WTC11 (cell line): ENCODE measurements at regions not wholly inside any gene's neighbourhood (a gene's known extent, or its start where the extent isn't known, plus 50 kb on each side); places are given as distances from the start of the nearest gene placed in this dataset.

Experiments used
- ATAC-seq: fragments of 200-7000 bp; cut with Tn5 transposase; 2 replicates; pipeline ENCODE4 v1.10.0; 2021; ENCODE audit warnings: mild to moderate bottlenecking, moderate library complexity
- CTCF ChIA-PET: fragments of 300-600 bp; sonication (Branson Sonifier 250); formaldehyde crosslinking; loops from one replicate; lab custom pipeline; 2021; ENCODE audit warnings: antibody characterized with exemption; lab: Charles Lee
- POLR2A ChIA-PET: fragments of 350-600 bp; sonication (Branson Sonifier 250); formaldehyde crosslinking; loops from one replicate; lab custom pipeline; 2021; ENCODE audit warnings: antibody characterized with exemption; lab: Charles Lee
- DNase-seq: peaks from one replicate; pipeline ENCODE4 v3.0.0; 2021; ENCODE audit warnings: low spot score
- H3K27ac Mint-ChIP-seq: 2 replicates; pipeline ENCODE4 v1.8.0; 2021; ENCODE audit warnings: mixed read lengths
- H3K27me3 Mint-ChIP-seq: 2 replicates; pipeline ENCODE4 v1.8.0; 2021; ENCODE audit warnings: low read depth, mild to moderate bottlenecking, moderate library complexity, mixed read lengths
- H3K36me3 Mint-ChIP-seq: 2 replicates; pipeline ENCODE4 v1.8.0; 2021; ENCODE audit warnings: mixed read lengths
- H3K4me1 Mint-ChIP-seq: 2 replicates; pipeline ENCODE4 v1.8.0; 2022; ENCODE audit warnings: mixed read lengths
- H3K4me3 Mint-ChIP-seq: 2 replicates; pipeline ENCODE4 v1.8.0; 2021; ENCODE audit warnings: mild to moderate bottlenecking, moderate library complexity, mixed read lengths
- H3K9me3 Mint-ChIP-seq: 2 replicates; pipeline ENCODE4 v1.8.0; 2021; ENCODE audit warnings: mixed read lengths
- ATF1 ChIP-seq: sonication (generic); formaldehyde crosslinking; IDR thresholded peaks from 2 replicates; pipeline ENCODE4 v1.8.1; 2023; ENCODE audit warnings: mild to moderate bottlenecking, moderate library complexity, missing genetic modification reagents
- CBFB ChIP-seq: sonication (generic); formaldehyde crosslinking; IDR thresholded peaks from 2 replicates; pipeline ENCODE4 v1.8.1; 2022; ENCODE audit warnings: mild to moderate bottlenecking, low read depth, missing genetic modification reagents
- ESRRA ChIP-seq: sonication (generic); formaldehyde crosslinking; IDR thresholded peaks from 2 replicates; pipeline ENCODE4 v1.8.1; 2022; ENCODE audit warnings: mild to moderate bottlenecking, missing genetic modification reagents, borderline replicate concordance
- GTF2I ChIP-seq: fragments of 250-450 bp; sonication (Bioruptor Pico); conservative IDR thresholded peaks from 2 replicates; pipeline ENCODE4 v1.4.0; 2021; ENCODE audit warnings: mild to moderate bottlenecking
- KAT7 ChIP-seq: sonication (generic); formaldehyde crosslinking; IDR thresholded peaks from 2 replicates; pipeline ENCODE4 v1.8.1; 2023; ENCODE audit warnings: missing genetic modification reagents, mild to moderate bottlenecking, borderline replicate concordance
- MXD4 ChIP-seq: fragments of 250-450 bp; sonication (Bioruptor Pico); IDR thresholded peaks from 2 replicates; pipeline ENCODE4 v1.8.0; 2021; ENCODE audit warnings: mild to moderate bottlenecking, moderate library complexity, borderline replicate concordance
- NFE2L1 ChIP-seq: sonication (generic); formaldehyde crosslinking; IDR thresholded peaks from 2 replicates; pipeline ENCODE4 v1.8.1; 2023; ENCODE audit warnings: missing genetic modification reagents
- NR1H2 ChIP-seq: sonication (generic); formaldehyde crosslinking; IDR thresholded peaks from 2 replicates; pipeline ENCODE4 v1.9.0; 2021; ENCODE audit warnings: mild to moderate bottlenecking, moderate library complexity, missing genetic modification reagents
- OVOL2 ChIP-seq: fragments of 250-450 bp; sonication (Bioruptor Pico); IDR thresholded peaks from 2 replicates; pipeline ENCODE4 v1.9.0; 2021; ENCODE audit warnings: mild to moderate bottlenecking, borderline replicate concordance
- SOX15 ChIP-seq: fragments of 250-450 bp; sonication (Bioruptor Pico); IDR thresholded peaks from 2 replicates; pipeline ENCODE4 v1.9.0; 2021; ENCODE audit warnings: mild to moderate bottlenecking
- TEAD1 ChIP-seq: sonication (generic); formaldehyde crosslinking; IDR thresholded peaks from 2 replicates; pipeline ENCODE4 v1.8.0; 2022; ENCODE audit warnings: mild to moderate bottlenecking, missing genetic modification reagents
- ZNF416 ChIP-seq: fragments of 250-450 bp; sonication (Bioruptor Pico); IDR thresholded peaks from 2 replicates; pipeline ENCODE4 v1.9.0; 2021; ENCODE audit warnings: mild to moderate bottlenecking, inconsistent platforms
- TF ChIP-seq, protein P1 (sequence below): sonication (generic); formaldehyde crosslinking; IDR thresholded peaks from 2 replicates; pipeline ENCODE4 v1.8.0; 2022; ENCODE audit warnings: missing genetic modification reagents
- TF ChIP-seq, protein P2 (sequence below): sonication (generic); formaldehyde crosslinking; IDR thresholded peaks from 2 replicates; pipeline ENCODE4 v1.8.1; 2023; ENCODE audit warnings: mild to moderate bottlenecking, missing genetic modification reagents, moderate library complexity
- TF ChIP-seq, protein P3 (sequence below): fragments of 250-450 bp; sonication (Bioruptor Pico); IDR thresholded peaks from 2 replicates; pipeline ENCODE4 v1.9.0; 2021; ENCODE audit warnings: moderate library complexity, mild to moderate bottlenecking, inconsistent platforms, borderline replicate concordance
- TF ChIP-seq, protein P4 (sequence below): fragments of 250-450 bp; sonication (Bioruptor Pico); IDR thresholded peaks from 2 replicates; pipeline ENCODE4 v1.9.0; 2021; ENCODE audit warnings: mild to moderate bottlenecking
- TF ChIP-seq, protein P5 (sequence below): sonication (generic); formaldehyde crosslinking; IDR thresholded peaks from 2 replicates; pipeline ENCODE4 v1.8.1; 2022; ENCODE audit warnings: low read depth, mild to moderate bottlenecking, moderate library complexity, missing genetic modification reagents, borderline replicate concordance
- TF ChIP-seq, protein P6 (sequence below): sonication (generic); formaldehyde crosslinking; conservative IDR thresholded peaks from 2 replicates; pipeline ENCODE4 v1.8.1; 2022; ENCODE audit warnings: mild to moderate bottlenecking, missing genetic modification reagents
- TF ChIP-seq, protein P7 (sequence below): fragments of 250-450 bp; sonication (Bioruptor Pico); IDR thresholded peaks from 2 replicates; pipeline ENCODE4 v1.8.0; 2021; ENCODE audit warnings: mild to moderate bottlenecking
- TF ChIP-seq, protein P8 (sequence below): fragments of 200-600 bp; IDR thresholded peaks from 2 replicates; pipeline ENCODE4 v1.8.0; 2022; ENCODE audit warnings: antibody characterized with exemption

DNA sequence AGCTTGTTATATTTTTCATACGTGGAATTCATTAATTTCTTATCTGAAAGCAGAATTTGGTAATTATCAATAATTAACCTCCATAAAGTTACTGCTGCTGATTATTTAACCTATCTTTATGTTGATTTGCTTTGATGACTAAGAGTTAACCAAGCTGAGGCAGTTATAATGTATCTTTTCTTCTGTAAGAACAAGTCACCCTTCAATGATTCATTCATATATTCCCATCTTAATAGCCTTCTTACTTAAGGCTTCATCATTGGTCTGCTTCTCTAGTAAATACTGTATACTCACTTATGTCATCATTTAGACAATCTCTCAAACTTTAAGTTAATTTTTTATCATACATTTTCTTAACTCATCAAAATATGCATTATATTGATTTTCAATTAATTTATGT is 592.2 kb downstream of the ANXA1 start (continued):
- TF ChIP-seq, protein P1, sequence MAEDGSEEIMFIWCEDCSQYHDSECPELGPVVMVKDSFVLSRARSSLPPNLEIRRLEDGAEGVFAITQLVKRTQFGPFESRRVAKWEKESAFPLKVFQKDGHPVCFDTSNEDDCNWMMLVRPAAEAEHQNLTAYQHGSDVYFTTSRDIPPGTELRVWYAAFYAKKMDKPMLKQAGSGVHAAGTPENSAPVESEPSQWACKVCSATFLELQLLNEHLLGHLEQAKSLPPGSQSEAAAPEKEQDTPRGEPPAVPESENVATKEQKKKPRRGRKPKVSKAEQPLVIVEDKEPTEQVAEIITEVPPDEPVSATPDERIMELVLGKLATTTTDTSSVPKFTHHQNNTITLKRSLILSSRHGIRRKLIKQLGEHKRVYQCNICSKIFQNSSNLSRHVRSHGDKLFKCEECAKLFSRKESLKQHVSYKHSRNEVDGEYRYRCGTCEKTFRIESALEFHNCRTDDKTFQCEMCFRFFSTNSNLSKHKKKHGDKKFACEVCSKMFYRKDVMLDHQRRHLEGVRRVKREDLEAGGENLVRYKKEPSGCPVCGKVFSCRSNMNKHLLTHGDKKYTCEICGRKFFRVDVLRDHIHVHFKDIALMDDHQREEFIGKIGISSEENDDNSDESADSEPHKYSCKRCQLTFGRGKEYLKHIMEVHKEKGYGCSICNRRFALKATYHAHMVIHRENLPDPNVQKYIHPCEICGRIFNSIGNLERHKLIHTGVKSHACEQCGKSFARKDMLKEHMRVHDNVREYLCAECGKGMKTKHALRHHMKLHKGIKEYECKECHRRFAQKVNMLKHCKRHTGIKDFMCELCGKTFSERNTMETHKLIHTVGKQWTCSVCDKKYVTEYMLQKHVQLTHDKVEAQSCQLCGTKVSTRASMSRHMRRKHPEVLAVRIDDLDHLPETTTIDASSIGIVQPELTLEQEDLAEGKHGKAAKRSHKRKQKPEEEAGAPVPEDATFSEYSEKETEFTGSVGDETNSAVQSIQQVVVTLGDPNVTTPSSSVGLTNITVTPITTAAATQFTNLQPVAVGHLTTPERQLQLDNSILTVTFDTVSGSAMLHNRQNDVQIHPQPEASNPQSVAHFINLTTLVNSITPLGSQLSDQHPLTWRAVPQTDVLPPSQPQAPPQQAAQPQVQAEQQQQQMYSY (CRISPR knock-in tag), result no peak
- TF ChIP-seq, protein P2, sequence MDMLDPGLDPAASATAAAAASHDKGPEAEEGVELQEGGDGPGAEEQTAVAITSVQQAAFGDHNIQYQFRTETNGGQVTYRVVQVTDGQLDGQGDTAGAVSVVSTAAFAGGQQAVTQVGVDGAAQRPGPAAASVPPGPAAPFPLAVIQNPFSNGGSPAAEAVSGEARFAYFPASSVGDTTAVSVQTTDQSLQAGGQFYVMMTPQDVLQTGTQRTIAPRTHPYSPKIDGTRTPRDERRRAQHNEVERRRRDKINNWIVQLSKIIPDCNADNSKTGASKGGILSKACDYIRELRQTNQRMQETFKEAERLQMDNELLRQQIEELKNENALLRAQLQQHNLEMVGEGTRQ (CRISPR knock-in tag), result no peak
- TF ChIP-seq, protein P3, sequence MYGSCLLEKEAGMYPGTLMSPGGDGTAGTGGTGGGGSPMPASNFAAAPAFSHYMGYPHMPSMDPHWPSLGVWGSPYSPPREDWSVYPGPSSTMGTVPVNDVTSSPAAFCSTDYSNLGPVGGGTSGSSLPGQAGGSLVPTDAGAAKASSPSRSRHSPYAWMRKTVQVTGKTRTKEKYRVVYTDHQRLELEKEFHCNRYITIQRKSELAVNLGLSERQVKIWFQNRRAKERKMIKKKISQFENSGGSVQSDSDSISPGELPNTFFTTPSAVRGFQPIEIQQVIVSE (CRISPR knock-in tag), result no peak

DNA sequence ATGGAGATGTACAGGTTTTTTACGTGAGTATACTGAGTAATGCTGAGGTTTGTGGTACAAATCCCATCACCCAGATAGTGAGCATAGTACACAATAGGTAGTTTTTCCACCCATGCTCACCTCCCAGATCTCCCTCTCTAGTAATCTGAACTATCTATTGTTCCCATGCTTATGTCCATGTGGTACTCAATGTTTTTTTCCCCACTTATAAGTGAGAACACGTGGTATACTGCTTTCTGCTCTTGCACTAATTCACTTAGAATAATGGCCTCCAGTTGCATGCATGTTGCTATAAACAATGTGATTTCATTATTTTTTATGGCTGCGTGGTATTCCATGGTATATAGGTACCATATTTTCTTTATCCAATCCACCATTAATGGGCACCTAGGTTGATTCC is 593.9 kb downstream of the ANXA1 start:
- Mint-ChIP-seq H3K36me3 (no peaks in the 10 kb centered on the region), H3K4me1 (peaks cover 4% of the 10 kb centered on the region; the same call in 1 of the 2 replicates), H3K9me3 (peaks cover 21% of the 10 kb centered on the region)
- TF ChIP-seq, protein P4, sequence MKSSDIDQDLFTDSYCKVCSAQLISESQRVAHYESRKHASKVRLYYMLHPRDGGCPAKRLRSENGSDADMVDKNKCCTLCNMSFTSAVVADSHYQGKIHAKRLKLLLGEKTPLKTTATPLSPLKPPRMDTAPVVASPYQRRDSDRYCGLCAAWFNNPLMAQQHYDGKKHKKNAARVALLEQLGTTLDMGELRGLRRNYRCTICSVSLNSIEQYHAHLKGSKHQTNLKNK (CRISPR knock-in tag), result no peak
- TF ChIP-seq NFE2L1 (CRISPR knock-in tag) (no peak), ZNF416 (CRISPR knock-in tag) (no peak), NR1H2 (CRISPR knock-in tag) (no peak), OVOL2 (CRISPR knock-in tag) (no peak)
- TF ChIP-seq, protein P5, sequence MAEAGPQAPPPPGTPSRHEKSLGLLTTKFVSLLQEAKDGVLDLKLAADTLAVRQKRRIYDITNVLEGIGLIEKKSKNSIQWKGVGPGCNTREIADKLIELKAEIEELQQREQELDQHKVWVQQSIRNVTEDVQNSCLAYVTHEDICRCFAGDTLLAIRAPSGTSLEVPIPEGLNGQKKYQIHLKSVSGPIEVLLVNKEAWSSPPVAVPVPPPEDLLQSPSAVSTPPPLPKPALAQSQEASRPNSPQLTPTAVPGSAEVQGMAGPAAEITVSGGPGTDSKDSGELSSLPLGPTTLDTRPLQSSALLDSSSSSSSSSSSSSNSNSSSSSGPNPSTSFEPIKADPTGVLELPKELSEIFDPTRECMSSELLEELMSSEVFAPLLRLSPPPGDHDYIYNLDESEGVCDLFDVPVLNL (CRISPR knock-in tag), result no peak
- TF ChIP-seq, all 79 proteins: peak for 0
- Mint-ChIP-seq H3K4me3 (no peak overlapping the region), H3K27me3 (no peaks in the 10 kb centered on the region), H3K27ac (no peak overlapping the region)
- DNase-seq (no peak), ATAC-seq (no peak)
- ChIA-PET CTCF (no interaction called here), POLR2A (no interaction called here)

DNA sequence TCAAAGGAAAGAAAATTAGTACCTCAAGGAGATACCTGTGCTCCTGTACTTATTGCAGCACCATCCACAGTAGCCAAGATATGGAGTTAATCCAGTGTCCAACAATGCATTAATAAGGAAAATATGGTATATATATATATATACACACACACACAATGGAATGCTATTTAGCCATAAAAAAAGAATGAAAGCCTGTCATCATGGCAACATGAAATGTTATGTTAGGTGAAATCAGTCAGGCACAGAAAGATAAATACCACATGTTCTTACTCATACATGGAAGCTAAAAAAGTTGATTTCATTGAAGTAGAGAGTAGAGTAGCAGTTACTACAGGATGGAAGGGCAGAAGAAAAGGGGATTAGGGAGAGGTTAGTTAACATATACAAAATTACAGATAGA is 601.5 kb downstream of the ANXA1 start:
- ATAC-seq (no peak), DNase-seq (no peak)
- H3K9me3 Mint-ChIP-seq, result peaks cover 5% of the 10 kb centered on the region; the same call in 1 of the 2 replicates
- no peaks in the 10 kb centered on the region for H3K27me3 Mint-ChIP-seq
- no peaks in the 10 kb centered on the region for H3K4me1 Mint-ChIP-seq
- no peak overlapping the region for H3K27ac Mint-ChIP-seq
- no peaks in the 10 kb centered on the region for H3K36me3 Mint-ChIP-seq
- ChIA-PET CTCF (no interaction called here), POLR2A (no interaction called here)
- no peak overlapping the region for H3K4me3 Mint-ChIP-seq
- TF ChIP-seq ZNF416 (CRISPR knock-in tag) (no peak), KAT7 (CRISPR knock-in tag) (no peak), ATF1 (CRISPR knock-in tag) (no peak), TEAD1 (CRISPR knock-in tag) (no peak), MXD4 (no peak), ESRRA (no peak), GTF2I (CRISPR knock-in tag) (no peak), SOX15 (CRISPR knock-in tag) (no peak), CBFB (no peak)
- TF ChIP-seq, protein P6, sequence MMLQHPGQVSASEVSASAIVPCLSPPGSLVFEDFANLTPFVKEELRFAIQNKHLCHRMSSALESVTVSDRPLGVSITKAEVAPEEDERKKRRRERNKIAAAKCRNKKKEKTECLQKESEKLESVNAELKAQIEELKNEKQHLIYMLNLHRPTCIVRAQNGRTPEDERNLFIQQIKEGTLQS (CRISPR knock-in tag), result no peak
- TF ChIP-seq, protein P7, sequence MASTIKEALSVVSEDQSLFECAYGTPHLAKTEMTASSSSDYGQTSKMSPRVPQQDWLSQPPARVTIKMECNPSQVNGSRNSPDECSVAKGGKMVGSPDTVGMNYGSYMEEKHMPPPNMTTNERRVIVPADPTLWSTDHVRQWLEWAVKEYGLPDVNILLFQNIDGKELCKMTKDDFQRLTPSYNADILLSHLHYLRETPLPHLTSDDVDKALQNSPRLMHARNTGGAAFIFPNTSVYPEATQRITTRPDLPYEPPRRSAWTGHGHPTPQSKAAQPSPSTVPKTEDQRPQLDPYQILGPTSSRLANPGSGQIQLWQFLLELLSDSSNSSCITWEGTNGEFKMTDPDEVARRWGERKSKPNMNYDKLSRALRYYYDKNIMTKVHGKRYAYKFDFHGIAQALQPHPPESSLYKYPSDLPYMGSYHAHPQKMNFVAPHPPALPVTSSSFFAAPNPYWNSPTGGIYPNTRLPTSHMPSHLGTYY (CRISPR knock-in tag), result no peak
- TF ChIP-seq, protein P8, sequence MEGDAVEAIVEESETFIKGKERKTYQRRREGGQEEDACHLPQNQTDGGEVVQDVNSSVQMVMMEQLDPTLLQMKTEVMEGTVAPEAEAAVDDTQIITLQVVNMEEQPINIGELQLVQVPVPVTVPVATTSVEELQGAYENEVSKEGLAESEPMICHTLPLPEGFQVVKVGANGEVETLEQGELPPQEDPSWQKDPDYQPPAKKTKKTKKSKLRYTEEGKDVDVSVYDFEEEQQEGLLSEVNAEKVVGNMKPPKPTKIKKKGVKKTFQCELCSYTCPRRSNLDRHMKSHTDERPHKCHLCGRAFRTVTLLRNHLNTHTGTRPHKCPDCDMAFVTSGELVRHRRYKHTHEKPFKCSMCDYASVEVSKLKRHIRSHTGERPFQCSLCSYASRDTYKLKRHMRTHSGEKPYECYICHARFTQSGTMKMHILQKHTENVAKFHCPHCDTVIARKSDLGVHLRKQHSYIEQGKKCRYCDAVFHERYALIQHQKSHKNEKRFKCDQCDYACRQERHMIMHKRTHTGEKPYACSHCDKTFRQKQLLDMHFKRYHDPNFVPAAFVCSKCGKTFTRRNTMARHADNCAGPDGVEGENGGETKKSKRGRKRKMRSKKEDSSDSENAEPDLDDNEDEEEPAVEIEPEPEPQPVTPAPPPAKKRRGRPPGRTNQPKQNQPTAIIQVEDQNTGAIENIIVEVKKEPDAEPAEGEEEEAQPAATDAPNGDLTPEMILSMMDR, result no peak
